ENCODE measurements at regions not wholly inside any gene's neighbourhood (a gene's known extent, or its start where the extent isn't known, plus 50 kb on each side); places are given as distances from the start of the nearest gene placed in this dataset.

DNA sequence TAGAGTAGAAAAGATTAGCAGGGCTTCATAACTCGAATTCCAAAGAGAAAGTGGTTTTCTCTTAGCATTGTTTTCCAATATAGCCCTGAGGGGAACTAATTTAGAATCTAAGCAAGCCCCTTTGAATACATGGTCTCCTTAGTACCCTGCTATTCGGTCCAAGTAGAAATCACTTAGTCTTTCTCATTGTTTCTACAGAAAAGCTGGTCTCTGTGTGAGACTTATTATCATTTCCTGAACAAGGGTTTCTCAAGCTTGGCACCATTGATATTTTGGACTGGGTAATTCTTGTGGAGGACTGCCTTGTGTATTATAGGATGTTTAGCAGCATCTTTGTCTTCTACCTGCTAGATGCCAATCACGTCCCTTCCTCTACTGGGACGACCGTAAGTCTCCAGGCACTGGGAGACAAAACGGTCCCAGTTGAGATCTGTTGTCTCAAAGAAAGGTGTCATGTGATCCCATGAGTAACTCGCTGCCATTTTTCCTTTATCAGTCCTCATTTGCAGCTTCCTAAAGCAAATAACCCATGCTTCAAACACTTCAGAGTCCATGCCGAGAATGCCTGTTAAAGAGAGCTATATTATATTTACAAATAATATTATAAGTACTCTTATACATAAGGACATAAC lies 230.7 kb upstream of the SLCO3A1 start:
- no peak for DNase-seq (ENCODE audit: extremely low spot score)
- TF ChIP-seq, protein P1, sequence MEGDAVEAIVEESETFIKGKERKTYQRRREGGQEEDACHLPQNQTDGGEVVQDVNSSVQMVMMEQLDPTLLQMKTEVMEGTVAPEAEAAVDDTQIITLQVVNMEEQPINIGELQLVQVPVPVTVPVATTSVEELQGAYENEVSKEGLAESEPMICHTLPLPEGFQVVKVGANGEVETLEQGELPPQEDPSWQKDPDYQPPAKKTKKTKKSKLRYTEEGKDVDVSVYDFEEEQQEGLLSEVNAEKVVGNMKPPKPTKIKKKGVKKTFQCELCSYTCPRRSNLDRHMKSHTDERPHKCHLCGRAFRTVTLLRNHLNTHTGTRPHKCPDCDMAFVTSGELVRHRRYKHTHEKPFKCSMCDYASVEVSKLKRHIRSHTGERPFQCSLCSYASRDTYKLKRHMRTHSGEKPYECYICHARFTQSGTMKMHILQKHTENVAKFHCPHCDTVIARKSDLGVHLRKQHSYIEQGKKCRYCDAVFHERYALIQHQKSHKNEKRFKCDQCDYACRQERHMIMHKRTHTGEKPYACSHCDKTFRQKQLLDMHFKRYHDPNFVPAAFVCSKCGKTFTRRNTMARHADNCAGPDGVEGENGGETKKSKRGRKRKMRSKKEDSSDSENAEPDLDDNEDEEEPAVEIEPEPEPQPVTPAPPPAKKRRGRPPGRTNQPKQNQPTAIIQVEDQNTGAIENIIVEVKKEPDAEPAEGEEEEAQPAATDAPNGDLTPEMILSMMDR (IDR thresholded peaks at IDR 0.05; ENCODE audit: control extremely low read depth, extremely low read depth, low read depth, missing control alignments): no peak
- ChIA-PET POLR2A (no interaction called here), CTCF (no interaction called here)

DNA sequence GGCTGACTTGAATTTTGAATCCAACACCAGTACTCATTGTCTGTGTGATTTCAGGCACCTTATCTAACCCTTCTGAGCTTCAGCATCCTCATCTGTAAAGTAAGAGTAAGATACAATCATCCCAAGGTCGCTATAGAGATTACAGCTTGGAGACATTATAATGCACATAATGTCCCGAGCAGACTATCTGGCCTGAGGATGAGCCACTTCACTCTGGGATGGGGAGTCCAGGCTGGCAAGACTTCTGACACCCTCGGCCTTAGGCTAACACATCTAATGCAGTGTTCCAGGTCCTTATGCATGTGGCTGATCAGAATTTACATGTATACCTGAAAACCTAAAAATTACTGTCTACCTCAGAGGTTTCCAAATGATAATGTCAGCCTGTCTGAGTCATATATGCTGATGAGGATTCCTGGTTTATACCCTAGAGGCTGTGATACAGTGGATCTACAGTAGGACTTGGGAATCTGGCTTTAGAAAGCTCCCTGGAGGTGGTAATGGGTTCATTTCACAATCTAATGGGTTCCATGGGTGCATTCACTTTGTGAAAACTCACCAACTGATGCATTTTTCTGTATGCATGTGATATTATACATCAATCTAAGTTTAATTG lies 229.0 kb upstream of the SLCO3A1 start:
- TF ChIP-seq, protein P1 (IDR thresholded peaks at IDR 0.05; ENCODE audit: control extremely low read depth, extremely low read depth, low read depth, missing control alignments): no peak
- DNase-seq (ENCODE audit: extremely low spot score): no peak
- ChIA-PET POLR2A (no interaction called here), CTCF (no interaction called here)

DNA sequence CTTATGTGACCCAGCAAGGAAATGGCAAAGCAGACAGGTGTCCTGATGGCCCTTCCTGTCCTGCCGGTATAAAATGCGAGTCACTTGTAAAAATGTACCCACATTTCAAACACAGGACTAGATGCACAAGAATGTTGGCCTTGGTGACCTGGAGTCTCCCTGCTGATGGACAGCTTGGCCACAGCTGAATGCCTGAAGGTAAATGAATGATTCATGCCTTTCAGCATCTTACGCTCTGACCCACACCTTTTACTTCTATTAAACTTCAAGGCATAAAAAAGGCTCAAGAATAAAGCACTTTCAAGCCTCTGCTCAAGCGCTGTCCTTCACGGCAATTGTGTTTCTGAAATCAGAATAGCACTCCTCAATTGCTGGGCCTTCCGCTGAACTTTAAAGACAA lies 228.0 kb upstream of the SLCO3A1 start:
- ChIA-PET POLR2A (no interaction called here), CTCF (no interaction called here)
- DNase-seq (ENCODE audit: extremely low spot score): no peak
- TF ChIP-seq, protein P1 (IDR thresholded peaks at IDR 0.05; ENCODE audit: control extremely low read depth, extremely low read depth, low read depth, missing control alignments): no peak

GRCh38 chr15:91627473-91628278 lies 225.8 kb upstream of the SLCO3A1 start:
- DNase-seq (ENCODE audit: extremely low spot score): no peak
- ChIA-PET CTCF (no interaction called here), POLR2A (no interaction called here)
- TF ChIP-seq, protein P1 (IDR thresholded peaks at IDR 0.05; ENCODE audit: control extremely low read depth, extremely low read depth, low read depth, missing control alignments): no peak

DNA sequence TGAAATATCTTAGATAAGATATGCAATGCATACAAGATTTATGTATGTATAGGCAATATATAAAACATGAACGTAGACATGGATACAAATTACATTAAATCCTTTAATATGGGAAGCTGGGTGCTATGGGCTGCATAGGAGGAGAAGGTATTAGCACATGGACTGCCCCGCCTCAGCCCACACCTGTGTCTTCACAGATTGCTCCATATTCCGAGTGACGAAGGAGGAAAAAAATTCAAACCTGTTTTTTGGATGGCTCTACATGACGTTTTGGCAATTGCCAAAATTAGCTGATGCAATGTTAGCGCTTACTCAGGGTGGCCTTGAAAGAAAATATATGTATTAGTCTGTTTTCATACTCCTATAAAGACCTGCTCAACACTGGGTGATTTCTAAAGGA lies 223.4 kb upstream of the SLCO3A1 start:
- TF ChIP-seq, protein P1 (IDR thresholded peaks at IDR 0.05; ENCODE audit: control extremely low read depth, extremely low read depth, low read depth, missing control alignments): no peak
- ChIA-PET POLR2A (no interaction called here), CTCF (no interaction called here)
- DNase-seq (ENCODE audit: extremely low spot score): no peak

DNA sequence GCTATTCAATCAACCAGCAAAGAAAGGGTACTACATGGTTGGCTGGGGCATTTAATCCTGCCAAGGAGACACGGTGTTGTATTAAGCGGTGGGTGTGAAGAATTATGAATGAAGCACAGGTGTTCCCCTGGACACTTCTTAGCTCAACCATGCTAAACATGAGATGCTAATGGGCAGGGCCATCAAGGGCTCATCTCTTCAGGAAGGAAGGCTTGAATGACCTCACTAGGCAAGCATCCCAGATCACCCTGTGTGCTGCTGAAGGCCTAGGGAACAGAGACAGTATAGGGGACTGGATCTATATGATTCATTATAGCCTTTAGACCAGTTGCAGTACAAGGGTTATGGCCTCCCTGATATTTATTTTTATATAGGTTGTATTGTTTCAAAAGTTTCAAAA lies 221.3 kb upstream of the SLCO3A1 start:
- CTCF ChIA-PET: no interaction called here
- TF ChIP-seq, protein P1 (IDR thresholded peaks at IDR 0.05; ENCODE audit: control extremely low read depth, extremely low read depth, low read depth, missing control alignments): no peak
- POLR2A ChIA-PET: no interaction called here

More for the DNA sequence above, 221.3 kb upstream of the SLCO3A1 start:
- DNase-seq (ENCODE audit: extremely low spot score): no peak

Measured in GM10248 (cell line).